ENCODE measurements at regions not wholly inside any gene's neighbourhood (a gene's known extent, or its start where the extent isn't known, plus 50 kb on each side); places are given as distances from the start of the nearest gene placed in this dataset.

GRCh38 chr15:70214941-70215635 is 117.4 kb upstream of the TLE3 start:
- TF ChIP-seq IKZF2 (IDR thresholded peaks at IDR 0.05) (no peak), ZNF207 (IDR thresholded peaks at IDR 0.05; ENCODE audit: borderline replicate concordance) (no peak), POLR2AphosphoS5 (IDR thresholded peaks at IDR 0.05; ENCODE audit: low read length) (no peak)
- POLR2A ChIA-PET, result no interaction called here
- BruUV-seq (replicated peaks), result no TSS peak

DNA sequence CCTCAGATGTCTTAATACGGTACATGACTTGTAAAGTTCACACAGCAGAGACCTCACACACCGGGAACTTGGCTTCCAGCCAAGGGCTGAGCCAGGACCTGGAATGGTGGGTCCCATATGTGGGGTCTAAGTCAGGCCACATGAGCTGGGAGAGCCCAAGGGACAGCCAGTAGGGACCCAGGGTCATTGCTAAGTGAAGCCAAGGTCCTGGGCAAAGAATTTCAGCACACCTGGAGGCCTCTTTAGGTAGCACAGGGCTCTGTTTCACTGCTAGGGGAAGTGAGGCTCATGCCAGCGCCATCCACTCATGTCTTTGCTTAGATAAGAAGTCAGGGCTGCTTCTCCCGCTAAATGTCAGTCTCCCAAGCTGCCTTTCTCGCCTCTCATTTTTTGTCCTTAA is 116.6 kb upstream of the TLE3 start:
- H3K9ac ChIP-seq (ENCODE audit: control insufficient read depth, insufficient read depth, low read length), result no peak overlapping the region
- no peaks in the 10 kb centered on the region for H4K20me1 ChIP-seq (ENCODE audit: control insufficient read depth, insufficient read depth)
- WGBS (ENCODE audit: insufficient coverage, insufficient replicate concordance, low lambda C conversion rate, missing lambda C conversion rate), result 64% methylated on average over 5 of the region's 5 CpGs
- SMC1A ChIA-PET (ENCODE audit: uncharacterized antibody, unreplicated experiment), result interaction anchor here (1.2 kb wide), 1 partner anchor 54 kb away, joined by 4 read pairs; no protein-coding TSS in a partner anchor
- FAIRE-seq (peak; percentile 31), DNase-seq (ENCODE audit: low read depth, low spot score) (no peak), ATAC-seq (peak; percentile 70)
- H3K4me3 ChIP-seq, result no peak overlapping the region
- H3K36me3 ChIP-seq (ENCODE audit: control insufficient read depth in 2 of 2, insufficient read depth in 2 of 2, low read length in 1 of 2), result no peaks in the 10 kb centered on the region
- intact Hi-C loops (cut with micrococcal nuclease; ENCODE audit: unreplicated experiment), result no loop called here
- no peaks in the 10 kb centered on the region for H3K9me3 ChIP-seq (replicated peaks; ENCODE audit: control insufficient read depth, insufficient read depth, low read length)
- no peak overlapping the region for H2AFZ ChIP-seq (ENCODE audit: control insufficient read depth, low read depth, low read length)
- in situ Hi-C loops (cut with MboI), result no loop called here
- CTCF ChIA-PET, result no interaction called here
- no peaks in the 10 kb centered on the region for H3K79me2 ChIP-seq (ENCODE audit: control insufficient read depth, insufficient read depth, low read length)
- BruUV-seq (replicated peaks), result no TSS peak
- no peak overlapping the region for H3K27ac ChIP-seq (ENCODE audit: control insufficient read depth, insufficient read depth)
- RAD21 ChIA-PET (ENCODE audit: unreplicated experiment), result interaction anchor here (0.6 kb wide), 1 partner anchor 45 kb away, joined by 3 read pairs; no protein-coding TSS in a partner anchor
- H3K4me1 ChIP-seq (ENCODE audit: control insufficient read depth, insufficient read depth, low read length), result peaks cover 5% of the 10 kb centered on the region; the same call in 1 of the 2 replicates
- H3K27me3 ChIP-seq (replicated peaks in 1 of 2; ENCODE audit: control insufficient read depth in 2 of 2, insufficient read depth in 2 of 2, low read length in 1 of 2), result no peaks in the 10 kb centered on the region; a peak in 1 of 4 replicates
- POLR2A ChIA-PET, result no interaction called here
- H3K4me2 ChIP-seq (ENCODE audit: control insufficient read depth, insufficient read depth), result no peak overlapping the region
- TF ChIP-seq, protein P1, sequence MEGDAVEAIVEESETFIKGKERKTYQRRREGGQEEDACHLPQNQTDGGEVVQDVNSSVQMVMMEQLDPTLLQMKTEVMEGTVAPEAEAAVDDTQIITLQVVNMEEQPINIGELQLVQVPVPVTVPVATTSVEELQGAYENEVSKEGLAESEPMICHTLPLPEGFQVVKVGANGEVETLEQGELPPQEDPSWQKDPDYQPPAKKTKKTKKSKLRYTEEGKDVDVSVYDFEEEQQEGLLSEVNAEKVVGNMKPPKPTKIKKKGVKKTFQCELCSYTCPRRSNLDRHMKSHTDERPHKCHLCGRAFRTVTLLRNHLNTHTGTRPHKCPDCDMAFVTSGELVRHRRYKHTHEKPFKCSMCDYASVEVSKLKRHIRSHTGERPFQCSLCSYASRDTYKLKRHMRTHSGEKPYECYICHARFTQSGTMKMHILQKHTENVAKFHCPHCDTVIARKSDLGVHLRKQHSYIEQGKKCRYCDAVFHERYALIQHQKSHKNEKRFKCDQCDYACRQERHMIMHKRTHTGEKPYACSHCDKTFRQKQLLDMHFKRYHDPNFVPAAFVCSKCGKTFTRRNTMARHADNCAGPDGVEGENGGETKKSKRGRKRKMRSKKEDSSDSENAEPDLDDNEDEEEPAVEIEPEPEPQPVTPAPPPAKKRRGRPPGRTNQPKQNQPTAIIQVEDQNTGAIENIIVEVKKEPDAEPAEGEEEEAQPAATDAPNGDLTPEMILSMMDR (IDR thresholded peaks at IDR 0.05 in 2 of 3, conservative IDR thresholded peaks at IDR 0.05 in 1 of 3; ENCODE audit: control insufficient read depth in 2 of 3, extremely low read depth in 1 of 3, insufficient read depth in 1 of 3, low read depth in 3 of 3, low read length in 3 of 3), result peak in 2 of 3 experiments; percentile 15 to 28; a peak in 1 of 6 replicates
- TF ChIP-seq, protein P2, sequence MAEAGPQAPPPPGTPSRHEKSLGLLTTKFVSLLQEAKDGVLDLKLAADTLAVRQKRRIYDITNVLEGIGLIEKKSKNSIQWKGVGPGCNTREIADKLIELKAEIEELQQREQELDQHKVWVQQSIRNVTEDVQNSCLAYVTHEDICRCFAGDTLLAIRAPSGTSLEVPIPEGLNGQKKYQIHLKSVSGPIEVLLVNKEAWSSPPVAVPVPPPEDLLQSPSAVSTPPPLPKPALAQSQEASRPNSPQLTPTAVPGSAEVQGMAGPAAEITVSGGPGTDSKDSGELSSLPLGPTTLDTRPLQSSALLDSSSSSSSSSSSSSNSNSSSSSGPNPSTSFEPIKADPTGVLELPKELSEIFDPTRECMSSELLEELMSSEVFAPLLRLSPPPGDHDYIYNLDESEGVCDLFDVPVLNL (IDR thresholded peaks at IDR 0.05; ENCODE audit: low read depth, low read length), result no peak
- TF ChIP-seq ZBTB4 (CRISPR knock-in tag; IDR thresholded peaks at IDR 0.05), result no peak

More at GRCh38 chr15:70214941-70215635, 117.4 kb upstream of the TLE3 start:
- ChIA-PET CTCF (no interaction called here), RAD21 (ENCODE audit: unreplicated experiment) (interaction anchor here (0.5 kb wide), 1 partner anchor 17 kb away, joined by 3 read pairs; no protein-coding TSS in a partner anchor), SMC1A (ENCODE audit: uncharacterized antibody, unreplicated experiment) (interaction anchor here (1.2 kb wide), 1 partner anchor 53 kb away, joined by 4 read pairs; no protein-coding TSS in a partner anchor)
- no peak overlapping the region for H3K4me3 ChIP-seq
- no peaks in the 10 kb centered on the region for H3K36me3 ChIP-seq (ENCODE audit: control insufficient read depth in 2 of 2, insufficient read depth in 2 of 2, low read length in 1 of 2)
- no peak overlapping the region for H3K9ac ChIP-seq (ENCODE audit: control insufficient read depth, insufficient read depth, low read length)
- no peak for FAIRE-seq
- no peaks in the 10 kb centered on the region for H3K79me2 ChIP-seq (ENCODE audit: control insufficient read depth, insufficient read depth, low read length)
- no peak overlapping the region for H3K27ac ChIP-seq (ENCODE audit: control insufficient read depth, insufficient read depth)
- no peak for DNase-seq (ENCODE audit: low read depth, low spot score)
- H4K20me1 ChIP-seq (ENCODE audit: control insufficient read depth, insufficient read depth), result no peaks in the 10 kb centered on the region
- 70% methylated on average over 7 of the region's 7 CpGs for WGBS (ENCODE audit: insufficient coverage, insufficient replicate concordance, low lambda C conversion rate, missing lambda C conversion rate)
- in situ Hi-C loops (cut with MboI), result no loop called here
- ATAC-seq, result no peak
- peaks cover 7% of the 10 kb centered on the region; the same call in 1 of the 2 replicates for H3K4me1 ChIP-seq (ENCODE audit: control insufficient read depth, insufficient read depth, low read length)
- H2AFZ ChIP-seq (ENCODE audit: control insufficient read depth, low read depth, low read length), result no peak overlapping the region
- intact Hi-C loops (cut with micrococcal nuclease; ENCODE audit: unreplicated experiment), result no loop called here
- H3K27me3 ChIP-seq (replicated peaks in 1 of 2; ENCODE audit: control insufficient read depth in 2 of 2, insufficient read depth in 2 of 2, low read length in 1 of 2), result no peaks in the 10 kb centered on the region; a peak in 1 of 4 replicates
- H3K9me3 ChIP-seq (replicated peaks; ENCODE audit: control insufficient read depth, insufficient read depth, low read length), result no peaks in the 10 kb centered on the region
- no peak overlapping the region for H3K4me2 ChIP-seq (ENCODE audit: control insufficient read depth, insufficient read depth)
